ENCODE measurements at regions not wholly inside any gene's neighbourhood (a gene's known extent, or its start where the extent isn't known, plus 50 kb on each side); places are given as distances from the start of the nearest gene placed in this dataset.

DNA sequence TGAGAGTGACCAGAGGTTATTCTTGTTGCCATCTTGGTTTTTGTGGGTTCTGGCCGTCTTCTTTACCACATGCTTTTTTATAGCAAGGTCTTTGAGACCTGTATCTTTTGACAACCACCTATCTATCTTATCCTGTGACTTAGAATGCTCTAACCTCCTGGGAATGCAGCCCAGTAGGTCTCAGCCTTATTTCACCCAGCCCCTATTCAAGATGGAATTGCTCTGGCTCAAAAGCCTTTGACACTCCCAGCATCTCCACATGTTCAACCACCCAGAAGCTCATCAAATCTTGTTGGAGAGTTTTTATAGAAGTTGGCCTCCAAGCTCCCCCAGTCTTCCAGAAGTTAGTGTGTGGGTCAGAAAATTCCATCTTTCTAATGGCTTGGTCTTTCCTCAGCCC is 464.3 kb upstream of the NRP1 start:
- no peak for TF ChIP-seq EZH2 (IDR thresholded peaks at IDR 0.05; ENCODE audit: low read length)
- TF ChIP-seq, protein P1, sequence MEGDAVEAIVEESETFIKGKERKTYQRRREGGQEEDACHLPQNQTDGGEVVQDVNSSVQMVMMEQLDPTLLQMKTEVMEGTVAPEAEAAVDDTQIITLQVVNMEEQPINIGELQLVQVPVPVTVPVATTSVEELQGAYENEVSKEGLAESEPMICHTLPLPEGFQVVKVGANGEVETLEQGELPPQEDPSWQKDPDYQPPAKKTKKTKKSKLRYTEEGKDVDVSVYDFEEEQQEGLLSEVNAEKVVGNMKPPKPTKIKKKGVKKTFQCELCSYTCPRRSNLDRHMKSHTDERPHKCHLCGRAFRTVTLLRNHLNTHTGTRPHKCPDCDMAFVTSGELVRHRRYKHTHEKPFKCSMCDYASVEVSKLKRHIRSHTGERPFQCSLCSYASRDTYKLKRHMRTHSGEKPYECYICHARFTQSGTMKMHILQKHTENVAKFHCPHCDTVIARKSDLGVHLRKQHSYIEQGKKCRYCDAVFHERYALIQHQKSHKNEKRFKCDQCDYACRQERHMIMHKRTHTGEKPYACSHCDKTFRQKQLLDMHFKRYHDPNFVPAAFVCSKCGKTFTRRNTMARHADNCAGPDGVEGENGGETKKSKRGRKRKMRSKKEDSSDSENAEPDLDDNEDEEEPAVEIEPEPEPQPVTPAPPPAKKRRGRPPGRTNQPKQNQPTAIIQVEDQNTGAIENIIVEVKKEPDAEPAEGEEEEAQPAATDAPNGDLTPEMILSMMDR (optimal IDR thresholded peaks at IDR 0.05 in 1 of 3, IDR thresholded peaks at IDR 0.05 in 1 of 3, conservative IDR thresholded peaks at IDR 0.05 in 1 of 3; ENCODE audit: extremely low read depth in 1 of 3, insufficient read depth in 2 of 3, low read length in 3 of 3) = no peak

Data from keratinocyte (primary cell).